H1 (cell line): ENCODE measurements at regions not wholly inside any gene's neighbourhood (a gene's known extent, or its start where the extent isn't known, plus 50 kb on each side); places are given as distances from the start of the nearest gene placed in this dataset.

Experiments
- CTCF ChIA-PET: fragments of 300-600 bp; sonication (Branson Sonifier 250); formaldehyde crosslinking; loops from one replicate; lab custom pipeline; 2021; ENCODE audit not compliant: partially characterized antibody; lab: Charles Lee
- POLR2A ChIA-PET: fragments of 300-600 bp; sonication (Branson Sonifier 250); formaldehyde crosslinking; loops from one replicate; lab custom pipeline; 2021; ENCODE audit warnings: inconsistent platforms; ENCODE audit not compliant: partially characterized antibody; lab: Charles Lee
- DNase-seq, 2 experiments: peaks; one replicate each; pipeline versions ENCODE4 v3.0.0 to v3.0.0-alpha.2; 2010 to 2022; ENCODE audit warnings: low spot score in 2 of 2, low read depth in 1 of 2, mixed read lengths in 1 of 2
- FAIRE-seq: peaks from 2 replicates; lab custom pipeline; 2011; peaks lifted over from hg19 to GRCh38; lab: Jason Lieb, UNC
- H2AFZ ChIP-seq: 2 replicates; pipeline ENCODE4 v1.8.1; 2012; ENCODE audit warnings: low read length, inconsistent platforms
- H2AK5ac ChIP-seq: 2 replicates; pipeline ENCODE4 v1.6.1; 2013; ENCODE audit warnings: low read depth, low read length
- H2BK120ac ChIP-seq: replicated peaks from 2 replicates; pipeline ENCODE3; 2013; ENCODE audit warnings: low read depth, low read length, inconsistent platforms
- H2BK12ac ChIP-seq: 2 replicates; pipeline ENCODE4 v1.6.1; 2013; ENCODE audit warnings: low read depth, low read length
- H2BK15ac ChIP-seq: 2 replicates; pipeline ENCODE4 v1.6.1; 2013; ENCODE audit warnings: low read length
- H2BK20ac ChIP-seq: 2 replicates; pipeline ENCODE4 v1.6.1; 2013; ENCODE audit warnings: low read length
- H2BK5ac ChIP-seq: 2 replicates; pipeline ENCODE4 v1.6.1; 2013; ENCODE audit warnings: low read depth, low read length
- H3K14ac ChIP-seq: 2 replicates; pipeline ENCODE4 v1.6.1; 2013; ENCODE audit warnings: inconsistent platforms; ENCODE audit not compliant: insufficient read length
- H3K18ac ChIP-seq: 2 replicates; pipeline ENCODE4 v1.6.1; 2013; ENCODE audit warnings: low read length; ENCODE audit errors: extremely low read depth
- H3K23ac ChIP-seq: 2 replicates; pipeline ENCODE4 v1.6.1; 2013; ENCODE audit warnings: inconsistent platforms; ENCODE audit not compliant: insufficient read length
- H3K23me2 ChIP-seq: 2 replicates; pipeline ENCODE4 v1.6.1; 2013; ENCODE audit warnings: low read depth, low read length
- H3K27ac ChIP-seq: 2 replicates; pipeline ENCODE4 v1.6.1; 2011; ENCODE audit warnings: low read depth, low read length, inconsistent platforms
- H3K27me3 ChIP-seq, 4 experiments: replicated peaks in 1 of 4; 1 replicate in 1 of 4; 2 replicates in 3 of 4; pipeline versions ENCODE4 v1.6.1 to v1.8.1; 2011 to 2013; ENCODE audit warnings: low read length in 3 of 4, mild to moderate bottlenecking in 3 of 4, inconsistent platforms in 2 of 4, mixed read lengths in 2 of 4, moderate library complexity in 1 of 4; ENCODE audit not compliant: control insufficient read depth in 3 of 4, insufficient read depth in 3 of 4; ENCODE audit errors: extremely low read depth in 1 of 4
- H3K36me3 ChIP-seq, 4 experiments: 2 replicates each; pipeline versions ENCODE4 v1.6.1 to v1.8.1; 2011 to 2013; ENCODE audit warnings: mild to moderate bottlenecking in 4 of 4, low read length in 3 of 4, moderate library complexity in 2 of 4, control low read depth in 1 of 4, inconsistent platforms in 1 of 4; ENCODE audit not compliant: insufficient read depth in 4 of 4, control insufficient read depth in 2 of 4
- H3K4ac ChIP-seq: replicated peaks from 2 replicates; pipeline ENCODE3; 2013; ENCODE audit warnings: low read length, low read depth, mixed read lengths, inconsistent platforms; ENCODE audit not compliant: insufficient read length
- H3K4me1 ChIP-seq, 4 experiments: replicated peaks in 1 of 4; 1 replicate in 1 of 4; 2 replicates in 3 of 4; pipeline versions ENCODE4 v1.6.1 to v1.8.1; 2011 to 2013; ENCODE audit warnings: low read length in 3 of 4, inconsistent platforms in 2 of 4, mixed read lengths in 1 of 4; ENCODE audit not compliant: insufficient read depth in 4 of 4, control insufficient read depth in 3 of 4
- H3K4me2 ChIP-seq, 2 experiments: 2 replicates each; pipeline versions ENCODE4 v1.6.1 to v1.8.1; 2011 to 2013; ENCODE audit warnings: low read depth in 2 of 2, low read length in 2 of 2, control low read depth in 1 of 2, inconsistent platforms in 1 of 2, mild to moderate bottlenecking in 1 of 2; ENCODE audit not compliant: insufficient read depth in 1 of 2
- H3K4me3 ChIP-seq, 4 experiments: fragments of 200-600, 300-600 bp in 1 of 4; sonication (generic), shearing (Covaris generic), sonication (Bioruptor Twin) in 1 of 4; 2 replicates each; pipeline versions ENCODE4 v1.5.1 to v1.8.1; 2011 to 2016; ENCODE audit warnings: low read length in 4 of 4, low read depth in 3 of 4, control low read depth in 2 of 4, inconsistent platforms in 2 of 4, mild to moderate bottlenecking in 2 of 4, mixed read lengths in 1 of 4, moderate library complexity in 1 of 4; ENCODE audit not compliant: insufficient read depth in 2 of 4; ENCODE audit errors: extremely low read depth in 1 of 4
- H3K56ac ChIP-seq: replicated peaks from 2 replicates; pipeline ENCODE3; 2013; ENCODE audit warnings: low read depth, mild to moderate bottlenecking, mixed read lengths, low read length, inconsistent platforms; ENCODE audit not compliant: insufficient read length
- H3K79me1 ChIP-seq: 2 replicates; pipeline ENCODE4 v1.6.1; 2013; ENCODE audit warnings: low read depth, low read length, control low read depth
- H3K79me2 ChIP-seq, 2 experiments: 2 replicates each; pipeline versions ENCODE4 v1.6.1 to v1.8.1; 2012 to 2013; ENCODE audit warnings: low read length in 2 of 2, mild to moderate bottlenecking in 2 of 2, inconsistent platforms in 1 of 2; ENCODE audit not compliant: insufficient read depth in 2 of 2, control insufficient read depth in 1 of 2
- H3K9ac ChIP-seq, 4 experiments: replicated peaks in 1 of 4; 1 replicate in 1 of 4; 2 replicates in 3 of 4; pipeline versions ENCODE4 v1.6.1 to v1.8.1; 2011 to 2013; ENCODE audit warnings: low read depth in 3 of 4, low read length in 3 of 4, control low read depth in 2 of 4, mild to moderate bottlenecking in 2 of 4, moderate library complexity in 2 of 4, inconsistent platforms in 1 of 4; ENCODE audit errors: extremely low read depth in 1 of 4
- H3K9me3 ChIP-seq, 2 experiments: 2 replicates each; pipeline versions ENCODE4 v1.6.1 to v1.8.1; 2012 to 2013; ENCODE audit warnings: mild to moderate bottlenecking in 2 of 2, moderate library complexity in 2 of 2, control low read depth in 1 of 2, inconsistent platforms in 1 of 2, low read depth in 1 of 2, low read length in 1 of 2, mixed read lengths in 1 of 2; ENCODE audit not compliant: insufficient read depth in 2 of 2
- H4K20me1 ChIP-seq, 2 experiments: replicated peaks in 1 of 2; 2 replicates each; pipeline versions ENCODE3 to v1.8.1; 2011 to 2013; ENCODE audit warnings: inconsistent platforms in 2 of 2, low read length in 2 of 2, mild to moderate bottlenecking in 1 of 2; ENCODE audit not compliant: insufficient read depth in 2 of 2, control insufficient read depth in 1 of 2
- H4K5ac ChIP-seq: 2 replicates; pipeline ENCODE4 v1.6.1; 2013; ENCODE audit warnings: low read length, low read depth, mixed read lengths, inconsistent platforms; ENCODE audit not compliant: insufficient read length
- H4K8ac ChIP-seq: 2 replicates; pipeline ENCODE4 v1.8.0; 2013; ENCODE audit warnings: mild to moderate bottlenecking, moderate library complexity, low read length, inconsistent platforms; ENCODE audit not compliant: insufficient read depth; ENCODE audit errors: extremely low read depth
- H4K91ac ChIP-seq: replicated peaks from 2 replicates; pipeline ENCODE3; 2013; ENCODE audit warnings: low read length, mixed read lengths, inconsistent platforms; ENCODE audit not compliant: insufficient read length
- CREB1 ChIP-seq: IDR thresholded peaks from 2 replicates; pipeline ENCODE4 v1.6.1; 2012; ENCODE audit warnings: inconsistent platforms
- CTCF ChIP-seq, 3 experiments: IDR thresholded peaks; 1 replicate in 2 of 3; 2 replicates in 1 of 3; pipeline versions ENCODE4 v1.5.1 to v1.6.1; 2011; ENCODE audit warnings: low read length in 3 of 3, mild to moderate bottlenecking in 3 of 3, inconsistent platforms in 2 of 3, low read depth in 1 of 3, moderate library complexity in 1 of 3; ENCODE audit not compliant: insufficient read depth in 1 of 3; ENCODE audit errors: control extremely low read depth in 1 of 3
- RAD21 ChIP-seq, 2 experiments: IDR thresholded peaks in 1 of 2; conservative IDR thresholded peaks in 1 of 2; 2 replicates each; pipeline ENCODE4 v1.6.1; 2011; ENCODE audit warnings: low read depth in 2 of 2, low read length in 2 of 2, improper control_type of control experiment in 1 of 2, inconsistent platforms in 1 of 2, mild to moderate bottlenecking in 1 of 2, moderate library complexity in 1 of 2
- WGBS, 2 experiments: shearing (Covaris generic) in 1 of 2; methylation state at CpG; one replicate each; pipeline versions ENCODE4 v1.1.6 to v1.1.7; 2013 to 2015; ENCODE audit warnings: low lambda C conversion rate in 2 of 2, mixed read lengths in 2 of 2, inconsistent platforms in 1 of 2, low coverage in 1 of 2, missing lambda C conversion rate in 1 of 2; ENCODE audit not compliant: insufficient replicate concordance in 2 of 2, insufficient coverage in 1 of 2, insufficient read length in 1 of 2; ENCODE audit errors: extremely low coverage in 1 of 2, missing lambda C conversion rate in 1 of 2; 5-methylcytosine and 5-hydroxymethylcytosine counted together

- Histone ChIP-seq H2AFZ (no peak overlapping the region), H3K27ac (no peak overlapping the region), H3K79me1 (no peaks in the 10 kb centered on the region), H3K56ac (no peak overlapping the region), H4K91ac (no peak overlapping the region), H4K20me1 (no peaks in the 10 kb centered on the region), H3K4ac (no peak overlapping the region), H3K18ac (no peak overlapping the region), H3K9me3 (no peaks in the 10 kb centered on the region), H3K4me2 (no peak overlapping the region), H3K36me3 (no peaks in the 10 kb centered on the region), H2AK5ac (no peak overlapping the region), H3K14ac (no peak overlapping the region), H3K9ac (no peak overlapping the region), H2BK5ac (no peak overlapping the region), H3K79me2 (no peaks in the 10 kb centered on the region), H3K27me3 (no peaks in the 10 kb centered on the region; a peak in 1 of 7 replicates), H2BK120ac (no peak overlapping the region), H4K8ac (no peak overlapping the region), H3K4me1 (peaks cover 11 to 20% (median 13%) of the 10 kb centered on the region in 4 experiments), H3K23me2 (0 out of 2 replicates have a peak, but pooled peaks cover 6% of the 10 kb centered on the region), H4K5ac (no peak overlapping the region), H2BK20ac (no peak overlapping the region), H3K23ac (no peak overlapping the region), H2BK15ac (no peak overlapping the region; the same call in 1 of the 2 replicates), H3K4me3 (no peak overlapping the region), H2BK12ac (peak overlapping the region; percentile 28; the same call in 1 of the 2 replicates)
- CTCF ChIA-PET: interaction anchor here (0.6 to 4.1 kb wide), 30 partner anchors 8 to 365 kb away, joined by 3 to 29 read pairs (median 4); no protein-coding TSS in a partner anchor
- TF ChIP-seq CREB1 (no peak), CTCF (IDR thresholded peaks at IDR 0.05; ENCODE audit: control extremely low read depth in 1 of 3, insufficient read depth in 1 of 3, low read depth in 1 of 3, low read length in 3 of 3) (peak in 2 of 3 experiments; percentile 12 to 41; a peak in 2 of 4 replicates), RAD21 (IDR thresholded peaks at IDR 0.05 in 1 of 2, conservative IDR thresholded peaks at IDR 0.05 in 1 of 2; ENCODE audit: low read depth in 2 of 2, low read length in 2 of 2) (peak in 1 of 2 experiments; percentile 36; a peak in 3 of 4 replicates)
- WGBS, 2 experiments: 74% methylated on average over 3 of the region's 3 CpGs; no CpG with 5 or more reads in 1 of the 2 experiments
- DNase-seq (no peak), FAIRE-seq (no peak)
- POLR2A ChIA-PET: no interaction called here
Observed at GRCh38 chr11:45405916-45406670, 120.0 kb upstream of the SYT13 start.
